HEK293 (cell line): ENCODE measurements at regions not wholly inside any gene's neighbourhood (a gene's known extent, or its start where the extent isn't known, plus 50 kb on each side); places are given as distances from the start of the nearest gene placed in this dataset.
"Not testable (repeated sequence)": the region's sequence is repeated elsewhere in the genome, so short reads cannot be mapped to it uniquely, and the experiment has no call there.

ENCODE experiments used
- BCL11A ChIP-seq: fragments of 450-650 bp; formaldehyde crosslinking; IDR thresholded peaks from 2 replicates; pipeline ENCODE4 v1.5.1; 2016; ENCODE audit warnings: low read depth, missing biosample characterization, missing genetic modification characterization
- CTCF ChIP-seq: fragments of 450-650 bp; formaldehyde crosslinking; IDR thresholded peaks from 2 replicates; pipeline ENCODE4 v1.5.1; 2016; ENCODE audit warnings: missing biosample characterization, missing genetic modification characterization
- INSM2 ChIP-seq: fragments of 450-650 bp; formaldehyde crosslinking; IDR thresholded peaks from 2 replicates; pipeline ENCODE4 v1.5.1; 2016; ENCODE audit warnings: missing biosample characterization, missing genetic modification characterization
- MEIS1 ChIP-seq: sonication (generic); formaldehyde crosslinking; IDR thresholded peaks from 2 replicates; pipeline ENCODE4 v1.8.1; 2022; ENCODE audit warnings: missing genetic modification reagents, mild to moderate bottlenecking, borderline replicate concordance
- REPIN1 ChIP-seq: fragments of 450-650 bp; formaldehyde crosslinking; IDR thresholded peaks from 2 replicates; pipeline ENCODE4 v1.5.1; 2017; ENCODE audit warnings: missing biosample characterization, missing genetic modification characterization, low read depth
- SETDB1 ChIP-seq: IDR thresholded peaks from one replicate; pipeline ENCODE4 v1.6.1; 2017; ENCODE audit warnings: mild to moderate bottlenecking, low read length, moderate library complexity, mixed read lengths; ENCODE audit not compliant: insufficient read length
- YY1 ChIP-seq: fragments of 450-650 bp; formaldehyde crosslinking; IDR thresholded peaks from 2 replicates; pipeline ENCODE4 v1.5.1; 2018; ENCODE audit warnings: missing biosample characterization, missing genetic modification characterization
- ZNF266 ChIP-seq: fragments of 450-650 bp; formaldehyde crosslinking; IDR thresholded peaks from 2 replicates; pipeline ENCODE4 v1.5.1; 2016; ENCODE audit warnings: missing biosample characterization, missing genetic modification characterization, low read depth
- ZNF629 ChIP-seq: fragments of 450-650 bp; formaldehyde crosslinking; IDR thresholded peaks from 2 replicates; pipeline ENCODE4 v1.5.1; 2017; ENCODE audit warnings: missing biosample characterization, missing genetic modification characterization
- ZNF664 ChIP-seq: fragments of 450-650 bp; formaldehyde crosslinking; IDR thresholded peaks from 2 replicates; pipeline ENCODE4 v1.5.1; 2016; ENCODE audit warnings: missing biosample characterization, missing genetic modification characterization
- ZNF768 ChIP-seq: fragments of 450-650 bp; formaldehyde crosslinking; IDR thresholded peaks from 2 replicates; pipeline ENCODE4 v1.5.1; 2018; ENCODE audit warnings: missing biosample characterization, mild to moderate bottlenecking, missing genetic modification characterization
- TF ChIP-seq, protein P1 (sequence below): sonication (generic); formaldehyde crosslinking; IDR thresholded peaks from 2 replicates; pipeline ENCODE4 v1.8.1; 2022; ENCODE audit warnings: mild to moderate bottlenecking, moderate library complexity, missing genetic modification reagents
- TF ChIP-seq, protein P2 (sequence below): fragments of 450-650 bp; formaldehyde crosslinking; IDR thresholded peaks from 2 replicates; pipeline ENCODE4 v1.5.1; 2016; ENCODE audit warnings: missing biosample characterization, missing genetic modification characterization
- TF ChIP-seq, protein P3 (sequence below): fragments of 450-650 bp; formaldehyde crosslinking; IDR thresholded peaks from 2 replicates; pipeline ENCODE4 v1.5.1; 2016; ENCODE audit warnings: missing biosample characterization, missing genetic modification characterization

- not testable (repeated sequence) for TF ChIP-seq ZNF629 (tag by site-specific recombination); CTCF (tag by site-specific recombination); INSM2 (tag by site-specific recombination); MEIS1; REPIN1; SETDB1; ZNF664 (tag by site-specific recombination); ZNF768; BCL11A; ZNF266 (tag by site-specific recombination); YY1 (tag by site-specific recombination)
- TF ChIP-seq, protein P1, sequence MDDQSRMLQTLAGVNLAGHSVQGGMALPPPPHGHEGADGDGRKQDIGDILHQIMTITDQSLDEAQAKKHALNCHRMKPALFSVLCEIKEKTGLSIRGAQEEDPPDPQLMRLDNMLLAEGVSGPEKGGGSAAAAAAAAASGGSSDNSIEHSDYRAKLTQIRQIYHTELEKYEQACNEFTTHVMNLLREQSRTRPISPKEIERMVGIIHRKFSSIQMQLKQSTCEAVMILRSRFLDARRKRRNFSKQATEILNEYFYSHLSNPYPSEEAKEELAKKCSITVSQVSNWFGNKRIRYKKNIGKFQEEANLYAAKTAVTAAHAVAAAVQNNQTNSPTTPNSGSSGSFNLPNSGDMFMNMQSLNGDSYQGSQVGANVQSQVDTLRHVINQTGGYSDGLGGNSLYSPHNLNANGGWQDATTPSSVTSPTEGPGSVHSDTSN (CRISPR knock-in tag), result not testable (repeated sequence)
- TF ChIP-seq, protein P2, sequence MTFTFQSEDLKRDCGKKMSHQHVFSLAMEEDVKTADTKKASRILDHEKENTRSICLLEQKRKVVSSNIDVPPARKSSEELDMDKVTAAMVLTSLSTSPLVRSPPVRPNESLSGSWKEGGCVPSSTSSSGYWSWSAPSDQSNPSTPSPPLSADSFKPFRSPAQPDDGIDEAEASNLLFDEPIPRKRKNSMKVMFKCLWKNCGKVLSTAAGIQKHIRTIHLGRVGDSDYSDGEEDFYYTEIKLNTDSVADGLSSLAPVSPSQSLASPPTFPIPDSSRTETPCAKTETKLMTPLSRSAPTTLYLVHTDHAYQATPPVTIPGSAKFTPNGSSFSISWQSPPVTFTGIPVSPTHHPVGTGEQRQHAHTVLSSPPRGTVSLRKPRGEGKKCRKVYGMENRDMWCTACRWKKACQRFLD (tag by site-specific recombination), result not testable (repeated sequence)
- TF ChIP-seq, protein P3, sequence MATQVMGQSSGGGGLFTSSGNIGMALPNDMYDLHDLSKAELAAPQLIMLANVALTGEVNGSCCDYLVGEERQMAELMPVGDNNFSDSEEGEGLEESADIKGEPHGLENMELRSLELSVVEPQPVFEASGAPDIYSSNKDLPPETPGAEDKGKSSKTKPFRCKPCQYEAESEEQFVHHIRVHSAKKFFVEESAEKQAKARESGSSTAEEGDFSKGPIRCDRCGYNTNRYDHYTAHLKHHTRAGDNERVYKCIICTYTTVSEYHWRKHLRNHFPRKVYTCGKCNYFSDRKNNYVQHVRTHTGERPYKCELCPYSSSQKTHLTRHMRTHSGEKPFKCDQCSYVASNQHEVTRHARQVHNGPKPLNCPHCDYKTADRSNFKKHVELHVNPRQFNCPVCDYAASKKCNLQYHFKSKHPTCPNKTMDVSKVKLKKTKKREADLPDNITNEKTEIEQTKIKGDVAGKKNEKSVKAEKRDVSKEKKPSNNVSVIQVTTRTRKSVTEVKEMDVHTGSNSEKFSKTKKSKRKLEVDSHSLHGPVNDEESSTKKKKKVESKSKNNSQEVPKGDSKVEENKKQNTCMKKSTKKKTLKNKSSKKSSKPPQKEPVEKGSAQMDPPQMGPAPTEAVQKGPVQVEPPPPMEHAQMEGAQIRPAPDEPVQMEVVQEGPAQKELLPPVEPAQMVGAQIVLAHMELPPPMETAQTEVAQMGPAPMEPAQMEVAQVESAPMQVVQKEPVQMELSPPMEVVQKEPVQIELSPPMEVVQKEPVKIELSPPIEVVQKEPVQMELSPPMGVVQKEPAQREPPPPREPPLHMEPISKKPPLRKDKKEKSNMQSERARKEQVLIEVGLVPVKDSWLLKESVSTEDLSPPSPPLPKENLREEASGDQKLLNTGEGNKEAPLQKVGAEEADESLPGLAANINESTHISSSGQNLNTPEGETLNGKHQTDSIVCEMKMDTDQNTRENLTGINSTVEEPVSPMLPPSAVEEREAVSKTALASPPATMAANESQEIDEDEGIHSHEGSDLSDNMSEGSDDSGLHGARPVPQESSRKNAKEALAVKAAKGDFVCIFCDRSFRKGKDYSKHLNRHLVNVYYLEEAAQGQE (tag by site-specific recombination), result not testable (repeated sequence)
These were observed 726.0 kb upstream of the MANEA start for GRCh38 chr6:94851329-94851728.
